ENCODE measurements at regions not wholly inside any gene's neighbourhood (a gene's known extent, or its start where the extent isn't known, plus 50 kb on each side); places are given as distances from the start of the nearest gene placed in this dataset.

DNA sequence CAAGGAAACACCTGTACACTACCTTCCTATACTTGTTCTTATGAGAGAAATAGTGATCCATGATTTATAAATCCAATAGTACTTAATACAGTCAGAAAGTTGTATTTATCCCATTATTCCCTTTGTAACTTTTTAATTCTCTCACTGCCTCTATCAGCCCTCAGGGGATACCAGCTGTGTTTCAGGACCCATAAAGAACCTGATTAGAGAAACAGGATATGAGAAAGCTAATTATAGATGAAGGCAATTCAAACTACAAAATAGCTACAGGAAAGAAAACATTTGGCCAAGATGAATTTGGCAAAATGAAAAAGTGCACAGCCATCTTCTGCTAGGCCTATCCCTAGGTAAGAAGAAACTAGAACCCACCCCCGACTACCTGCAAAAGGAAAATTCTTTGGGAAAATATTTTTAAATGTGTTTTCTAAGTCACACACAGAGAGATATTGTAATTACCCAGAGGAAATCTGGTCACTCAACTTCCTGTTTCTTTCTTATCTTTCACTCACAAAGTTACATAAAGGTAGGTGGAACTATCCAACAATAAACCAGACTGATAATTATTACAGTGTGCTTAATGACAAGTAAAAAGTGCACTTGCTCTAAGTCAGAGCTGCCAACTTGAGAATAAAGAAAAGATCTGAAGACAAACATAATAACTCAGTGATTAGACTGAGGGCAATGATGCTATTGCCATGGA lies 836.5 kb upstream of the HTR2C start:
- H3K4me3 ChIP-seq (ENCODE audit: low read depth, low read length), result no peak overlapping the region
- in situ Hi-C loops (cut with HindIII; ENCODE audit: low sequenced_read_pairs), result no loop called here
- TF ChIP-seq, protein P1, sequence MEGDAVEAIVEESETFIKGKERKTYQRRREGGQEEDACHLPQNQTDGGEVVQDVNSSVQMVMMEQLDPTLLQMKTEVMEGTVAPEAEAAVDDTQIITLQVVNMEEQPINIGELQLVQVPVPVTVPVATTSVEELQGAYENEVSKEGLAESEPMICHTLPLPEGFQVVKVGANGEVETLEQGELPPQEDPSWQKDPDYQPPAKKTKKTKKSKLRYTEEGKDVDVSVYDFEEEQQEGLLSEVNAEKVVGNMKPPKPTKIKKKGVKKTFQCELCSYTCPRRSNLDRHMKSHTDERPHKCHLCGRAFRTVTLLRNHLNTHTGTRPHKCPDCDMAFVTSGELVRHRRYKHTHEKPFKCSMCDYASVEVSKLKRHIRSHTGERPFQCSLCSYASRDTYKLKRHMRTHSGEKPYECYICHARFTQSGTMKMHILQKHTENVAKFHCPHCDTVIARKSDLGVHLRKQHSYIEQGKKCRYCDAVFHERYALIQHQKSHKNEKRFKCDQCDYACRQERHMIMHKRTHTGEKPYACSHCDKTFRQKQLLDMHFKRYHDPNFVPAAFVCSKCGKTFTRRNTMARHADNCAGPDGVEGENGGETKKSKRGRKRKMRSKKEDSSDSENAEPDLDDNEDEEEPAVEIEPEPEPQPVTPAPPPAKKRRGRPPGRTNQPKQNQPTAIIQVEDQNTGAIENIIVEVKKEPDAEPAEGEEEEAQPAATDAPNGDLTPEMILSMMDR (IDR thresholded peaks at IDR 0.05; ENCODE audit: low read depth, low read length), result no peak
- no peak for DNase-seq (ENCODE audit: low read depth, low spot score)

DNA sequence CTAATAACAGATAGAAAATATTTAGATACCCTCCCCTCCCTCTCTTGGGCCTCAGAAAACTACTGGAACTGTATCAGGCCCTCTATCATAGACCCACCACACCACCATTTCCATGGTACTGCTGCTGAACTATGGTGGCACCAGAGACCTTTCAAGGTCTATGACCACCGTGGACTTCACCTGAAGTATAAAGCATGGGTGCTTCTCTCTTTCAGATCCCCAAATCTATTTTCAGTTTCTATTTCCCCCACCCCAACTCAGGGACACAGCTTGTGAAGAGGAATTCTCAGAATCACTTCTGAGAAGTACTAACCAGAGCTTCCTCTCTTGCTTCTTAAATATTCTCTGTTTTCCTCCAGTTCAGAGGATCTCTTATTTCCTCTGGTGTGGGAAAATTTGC lies 840.8 kb upstream of the HTR2C start:
- H3K4me3 ChIP-seq (ENCODE audit: low read depth, low read length), result no peak overlapping the region
- no peak for DNase-seq (ENCODE audit: low read depth, low spot score)
- TF ChIP-seq, protein P1 (IDR thresholded peaks at IDR 0.05; ENCODE audit: low read depth, low read length), result no peak
- in situ Hi-C loops (cut with HindIII; ENCODE audit: low sequenced_read_pairs), result no loop called here

DNA sequence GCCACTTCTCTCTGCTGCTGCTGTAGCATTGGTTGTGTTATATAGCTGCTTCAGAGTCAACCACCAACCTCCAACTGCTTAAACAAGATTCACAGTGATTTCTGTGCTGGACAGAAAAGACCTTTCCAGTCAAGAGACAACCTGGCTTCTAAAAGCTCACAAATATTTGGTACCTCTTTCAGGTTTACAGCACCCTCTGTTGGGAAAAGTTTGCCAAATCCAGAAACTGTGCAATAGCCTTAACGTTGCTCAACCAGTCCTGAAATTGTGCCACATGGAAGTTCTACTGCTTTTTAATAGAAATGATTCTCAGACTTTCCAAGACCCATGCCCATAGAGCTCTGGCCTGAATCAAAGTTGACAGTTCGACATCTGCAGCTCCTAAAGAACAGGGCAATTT lies 842.1 kb upstream of the HTR2C start:
- TF ChIP-seq, protein P1 (IDR thresholded peaks at IDR 0.05; ENCODE audit: low read depth, low read length), result no peak
- in situ Hi-C loops (cut with HindIII; ENCODE audit: low sequenced_read_pairs), result no loop called here
- no peak overlapping the region for H3K4me3 ChIP-seq (ENCODE audit: low read depth, low read length)
- DNase-seq (ENCODE audit: low read depth, low spot score), result peak; percentile 19

DNA sequence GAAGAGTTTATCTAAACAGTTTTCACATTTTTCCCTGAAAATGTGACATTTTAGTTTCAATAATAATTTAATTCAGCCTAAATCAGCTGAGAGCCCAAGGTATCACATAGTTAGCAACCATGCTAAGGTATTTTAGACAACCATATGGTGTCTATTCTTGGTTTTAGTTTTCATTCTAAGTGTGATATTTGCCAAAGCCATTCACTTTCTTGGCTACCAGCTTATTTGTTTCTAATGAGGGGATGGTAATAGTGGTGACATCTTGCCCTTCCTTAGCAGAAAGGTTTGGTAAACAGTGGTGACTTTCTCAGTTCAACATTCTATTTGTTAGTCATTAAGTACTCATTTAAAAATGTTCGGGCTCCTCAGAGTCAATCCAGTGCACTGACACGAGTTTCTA lies 854.9 kb upstream of the HTR2C start:
- no peak overlapping the region for H3K4me3 ChIP-seq (ENCODE audit: low read depth, low read length)
- TF ChIP-seq, protein P1 (IDR thresholded peaks at IDR 0.05; ENCODE audit: low read depth, low read length), result no peak
- in situ Hi-C loops (cut with HindIII; ENCODE audit: low sequenced_read_pairs), result no loop called here

DNA sequence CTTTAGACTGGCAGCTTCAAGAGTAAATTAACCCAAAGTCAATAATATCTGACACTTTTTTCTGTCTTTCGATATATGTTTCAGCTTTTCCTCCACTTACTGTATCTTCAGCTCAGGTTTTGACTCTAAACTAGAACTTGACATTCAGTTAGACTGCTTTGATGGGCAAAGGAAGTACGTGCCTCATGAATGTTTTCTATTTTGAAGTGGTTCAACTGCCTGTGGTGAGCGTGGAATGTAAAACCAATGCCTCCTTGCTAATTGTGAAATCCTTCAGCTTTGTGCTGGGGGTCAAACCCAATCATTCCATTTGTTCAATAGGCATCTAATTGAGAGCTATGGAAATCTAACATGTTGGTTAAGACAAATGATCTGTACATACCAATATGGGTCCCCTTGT lies 857.0 kb upstream of the HTR2C start:
- no peak for DNase-seq (ENCODE audit: low read depth, low spot score)
- TF ChIP-seq, protein P1 (IDR thresholded peaks at IDR 0.05; ENCODE audit: low read depth, low read length), result no peak
- H3K4me3 ChIP-seq (ENCODE audit: low read depth, low read length), result no peak overlapping the region
- in situ Hi-C loops (cut with HindIII; ENCODE audit: low sequenced_read_pairs), result no loop called here

More for the DNA sequence above, 854.9 kb upstream of the HTR2C start:
- DNase-seq (ENCODE audit: low read depth, low spot score), result no peak

DNA sequence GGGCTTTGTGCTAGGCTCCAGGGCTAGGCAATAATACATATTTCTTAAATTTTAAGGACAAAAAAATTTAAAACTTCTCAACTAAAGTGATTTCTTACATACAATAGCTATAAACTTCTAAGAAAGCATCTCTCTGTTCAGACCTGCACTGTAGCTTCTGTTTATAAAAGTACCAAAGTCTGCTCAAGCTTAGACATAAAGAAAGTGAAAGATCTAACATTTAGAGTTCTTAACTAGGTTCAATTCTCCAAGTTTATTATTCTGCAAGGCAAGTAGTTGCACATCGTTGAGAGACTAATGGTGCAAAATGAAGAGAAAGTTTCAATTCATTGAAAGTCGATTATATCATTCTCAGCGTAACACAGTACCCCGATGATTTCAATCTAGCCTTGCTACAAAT lies 857.4 kb upstream of the HTR2C start:
- H3K4me3 ChIP-seq (ENCODE audit: low read depth, low read length), result no peak overlapping the region
- in situ Hi-C loops (cut with HindIII; ENCODE audit: low sequenced_read_pairs), result no loop called here
- no peak for DNase-seq (ENCODE audit: low read depth, low spot score)
- TF ChIP-seq, protein P1 (IDR thresholded peaks at IDR 0.05; ENCODE audit: low read depth, low read length), result no peak
